Germinal center (tissue), 1 donor: ENCODE measurements at regions not wholly inside any gene's neighbourhood (a gene's known extent, or its start where the extent isn't known, plus 50 kb on each side); places are given as distances from the start of the nearest gene placed in this dataset.
"Not testable (repeated sequence)": the region's sequence is repeated elsewhere in the genome, so short reads cannot be mapped to it uniquely, and the experiment has no call there.

Source experiments
- DNase-seq: peaks from one replicate; pipeline ENCODE4 v3.0.0; 2012; ENCODE audit warnings: mixed read lengths, low spot score

- not testable (repeated sequence) for DNase-seq
These were observed 55.2 kb upstream of the DHRS4 start for GRCh38 chr14:23898359-23898758.

GRCh38 chr14:23899788-23900187, 53.8 kb upstream of the DHRS4 start:
- no peak for DNase-seq

GRCh38 chr14:23903442-23903841, 50.1 kb upstream of the DHRS4 start:
- DNase-seq: no peak
